ENCODE measurements at regions not wholly inside any gene's neighbourhood (a gene's known extent, or its start where the extent isn't known, plus 50 kb on each side); places are given as distances from the start of the nearest gene placed in this dataset.

DNA sequence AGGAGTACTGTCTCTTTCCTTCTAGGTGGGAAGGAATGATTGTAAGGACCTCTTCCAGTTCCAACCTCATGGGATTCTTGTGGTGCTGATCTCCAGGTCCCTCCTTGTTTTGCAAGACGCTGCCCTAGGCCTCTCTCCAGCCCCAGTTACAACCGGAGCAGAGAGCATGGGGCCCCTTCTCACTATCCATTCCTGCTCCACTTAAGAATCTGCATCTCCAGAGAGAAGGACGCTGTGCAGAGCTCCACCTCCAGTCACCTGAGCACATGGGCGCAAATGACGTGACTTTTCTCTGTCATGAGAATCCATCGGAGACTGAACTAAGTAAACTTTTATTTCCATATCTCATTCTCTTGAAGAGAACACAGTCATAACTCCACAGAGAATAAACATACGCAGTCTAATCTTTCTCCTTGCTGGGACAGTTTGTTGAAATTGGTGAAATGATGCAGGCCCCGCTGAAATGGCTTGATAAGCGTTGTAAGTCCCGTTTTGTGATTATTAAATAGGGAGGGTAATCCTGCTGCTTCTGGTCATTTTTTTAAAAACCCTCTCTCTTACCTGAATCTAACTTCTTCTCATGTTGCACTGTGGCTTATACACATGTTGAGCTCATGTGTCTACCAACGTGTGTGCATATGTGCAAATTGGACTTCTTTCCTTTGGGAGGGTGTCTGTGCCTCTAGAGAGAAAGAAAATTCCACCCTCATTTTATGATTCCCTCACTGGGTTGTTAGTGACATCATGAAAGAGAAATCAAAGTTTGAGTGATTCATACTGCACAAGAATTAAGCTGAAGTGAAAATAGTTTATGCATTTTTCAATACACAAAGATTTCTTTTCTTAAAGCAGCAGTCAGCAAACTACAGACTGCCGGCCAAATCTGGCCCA, 133.2 kb upstream of the TBX20 start:
- no peak for DNase-seq

DNA sequence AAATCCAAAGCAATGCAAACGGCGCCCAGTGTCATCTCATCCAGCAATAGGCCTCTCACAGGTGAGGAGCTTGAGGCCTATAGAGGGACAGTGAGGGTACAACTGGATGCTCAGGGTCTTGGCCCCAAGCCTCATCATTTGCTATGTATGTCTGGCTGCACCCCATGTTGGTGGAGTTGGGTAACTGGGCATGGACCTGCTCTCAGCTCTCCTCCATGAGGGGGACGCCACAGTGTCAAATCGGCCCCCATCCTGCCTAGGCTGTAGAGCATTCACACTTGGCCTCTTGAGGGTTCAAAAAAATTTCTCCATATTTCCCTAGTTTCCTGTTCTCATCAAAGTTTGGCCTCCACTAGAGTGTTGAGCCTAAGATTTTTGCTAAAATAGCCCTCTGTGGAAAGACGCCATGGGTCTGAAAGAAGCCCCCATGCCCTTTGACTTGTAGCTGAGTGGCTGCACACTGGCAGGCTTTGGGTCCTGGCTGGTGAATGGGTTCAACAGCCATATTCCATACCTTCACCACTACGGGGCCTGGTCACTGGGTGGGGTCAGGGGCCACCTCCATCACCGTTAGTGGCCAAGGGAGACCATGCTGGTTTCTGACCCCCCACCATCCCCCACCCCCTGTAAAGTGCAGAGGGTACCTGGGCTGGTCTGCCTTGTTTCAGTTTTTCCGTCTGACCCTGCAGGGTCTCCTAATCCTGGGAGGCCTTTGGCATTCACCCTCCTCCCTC, 132.3 kb upstream of the TBX20 start:
- DNase-seq: no peak

DNA sequence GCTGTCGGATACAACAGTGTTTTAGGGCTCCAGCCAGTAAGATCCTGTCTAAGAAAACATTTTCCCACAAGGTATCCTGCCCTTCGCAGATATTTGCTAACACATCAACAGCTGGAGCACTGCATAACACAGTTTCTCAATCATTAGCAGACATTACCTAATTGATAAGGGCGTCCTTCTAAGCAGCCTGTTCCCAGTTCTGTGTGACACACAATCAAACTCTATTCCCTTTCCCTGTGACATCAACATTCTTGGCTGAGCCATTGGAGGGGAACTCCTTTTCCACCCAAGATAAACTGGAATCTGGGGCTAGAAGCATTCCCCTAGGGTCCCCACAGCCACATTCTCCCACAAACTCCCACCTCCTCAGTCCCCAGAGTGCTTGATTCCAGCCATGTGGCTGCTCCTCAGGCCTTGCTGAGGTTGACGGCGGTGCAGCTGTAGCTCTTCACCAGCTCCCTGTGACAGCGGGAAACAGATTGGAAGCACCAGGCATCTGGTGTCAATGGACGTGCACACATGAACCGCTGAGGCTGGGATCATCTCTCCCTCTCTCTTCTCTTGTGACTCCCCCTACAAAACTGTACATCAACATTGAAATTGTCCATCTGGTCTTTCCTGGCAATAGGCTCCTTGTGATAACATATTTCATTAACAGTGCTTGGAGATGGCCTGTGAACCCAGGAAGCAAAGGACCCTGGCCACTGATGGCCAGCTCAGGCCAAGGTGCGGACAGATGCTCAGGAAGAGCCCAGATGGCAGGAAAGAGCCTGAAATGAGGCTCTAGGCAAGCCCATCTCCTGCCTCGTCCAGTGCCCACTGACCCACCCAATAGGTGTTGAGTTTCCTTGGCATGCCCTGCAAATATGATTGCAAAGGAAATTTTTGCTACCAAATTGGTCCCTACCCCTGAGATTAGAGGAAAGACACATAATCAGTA, 131.1 kb upstream of the TBX20 start:
- DNase-seq: peak; percentile 42 to 62

DNA sequence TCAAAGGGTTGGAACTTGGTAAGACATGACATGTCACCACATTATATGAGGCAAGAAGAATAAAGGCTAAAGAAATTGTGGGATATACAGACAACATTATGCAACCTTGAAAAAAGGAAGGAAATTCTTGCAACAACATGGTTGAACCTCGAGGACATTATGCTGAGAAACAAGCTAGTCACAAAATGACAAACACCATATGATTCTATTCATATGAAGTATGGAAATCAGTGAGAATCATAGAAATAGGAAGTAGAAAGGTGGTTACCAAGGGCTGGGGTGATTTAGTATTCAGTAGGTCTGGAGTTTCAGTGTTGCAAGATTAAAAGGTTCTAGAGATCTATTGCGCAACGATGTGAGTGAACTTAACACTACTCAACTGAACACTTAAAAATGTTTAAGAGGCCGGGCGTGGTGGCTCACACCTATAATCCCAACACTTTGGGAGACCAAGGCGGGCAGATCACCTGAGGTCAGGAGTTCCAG, 126.9 kb upstream of the TBX20 start:
- DNase-seq: no peak

DNA sequence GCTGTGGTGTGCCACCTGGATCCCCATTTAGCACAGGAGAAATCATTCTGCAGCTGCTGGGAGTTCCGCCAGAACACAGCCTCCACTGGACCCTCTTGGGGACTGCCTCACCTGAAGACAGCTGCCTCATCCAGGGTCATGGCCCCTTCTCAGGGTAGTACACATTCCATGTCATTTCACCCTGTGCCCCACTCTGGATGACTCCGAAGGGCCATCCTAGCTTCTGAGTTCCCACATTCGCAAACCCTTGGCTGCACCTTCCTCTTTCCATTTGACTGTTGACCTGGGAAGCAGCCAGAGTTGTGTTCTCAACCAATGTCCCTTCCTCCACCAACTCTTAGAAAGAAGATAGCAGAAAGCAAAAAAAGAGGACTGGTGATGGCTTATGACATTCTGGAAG, 125.6 kb upstream of the TBX20 start:
- DNase-seq: no peak

DNA sequence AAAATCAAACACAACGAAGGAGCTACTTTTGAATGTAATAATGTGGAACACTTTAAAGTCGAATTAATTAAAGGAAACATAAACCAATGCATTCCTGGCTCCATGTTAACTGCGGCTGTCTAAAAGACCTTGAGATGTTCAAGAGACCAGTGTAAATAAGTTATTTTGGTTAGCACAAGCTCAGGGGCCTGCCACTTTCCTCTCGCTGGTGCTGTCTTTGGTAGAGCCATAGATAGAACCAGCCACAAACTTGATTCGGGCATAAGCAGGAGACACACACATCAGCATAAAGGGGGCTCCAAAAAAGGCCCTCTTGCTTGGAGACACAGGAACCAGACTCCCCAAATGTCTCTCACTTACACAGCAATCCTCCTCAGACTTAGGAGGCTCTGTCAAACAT, 121.6 kb upstream of the TBX20 start:
- DNase-seq: no peak

DNA sequence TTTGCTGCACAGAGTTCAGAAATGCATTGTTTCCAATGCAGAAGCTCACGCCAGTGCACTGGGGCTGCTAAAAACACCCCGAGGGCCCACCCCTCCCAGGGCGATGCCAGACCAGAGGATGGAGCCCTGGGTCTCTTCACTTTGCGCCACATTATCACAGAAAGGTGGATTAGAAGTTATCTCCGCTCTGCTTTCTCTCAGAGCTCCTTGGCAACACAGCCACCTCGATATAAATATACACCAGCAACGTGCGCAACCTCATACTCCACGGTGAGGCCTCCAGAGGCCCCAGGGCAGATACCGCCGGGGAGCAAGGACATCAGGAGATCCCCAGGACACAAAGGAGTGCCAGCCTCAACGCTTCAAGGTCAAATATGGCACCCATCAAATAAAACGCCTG, 121.0 kb upstream of the TBX20 start:
- no peak for DNase-seq

DNA sequence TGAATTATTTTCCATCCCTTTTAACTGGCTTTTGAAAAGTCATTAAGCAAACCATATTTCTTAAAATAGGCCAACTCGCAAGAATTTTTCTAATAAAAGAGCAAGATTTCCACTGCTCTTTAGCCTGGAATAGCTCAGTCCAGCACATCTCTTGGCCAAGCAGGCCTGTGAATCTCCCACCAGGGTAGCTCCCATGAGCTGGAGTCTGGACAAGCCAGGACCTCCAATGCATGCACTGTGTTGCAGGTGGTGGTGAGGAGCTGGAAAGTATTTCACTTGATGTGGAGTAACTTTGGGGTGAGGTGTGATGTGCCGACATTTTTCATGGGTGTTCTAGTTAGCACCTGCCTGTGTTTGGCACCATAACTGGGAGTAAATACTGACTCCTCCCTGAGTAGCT, 117.3 kb upstream of the TBX20 start:
- DNase-seq: no peak

DNA sequence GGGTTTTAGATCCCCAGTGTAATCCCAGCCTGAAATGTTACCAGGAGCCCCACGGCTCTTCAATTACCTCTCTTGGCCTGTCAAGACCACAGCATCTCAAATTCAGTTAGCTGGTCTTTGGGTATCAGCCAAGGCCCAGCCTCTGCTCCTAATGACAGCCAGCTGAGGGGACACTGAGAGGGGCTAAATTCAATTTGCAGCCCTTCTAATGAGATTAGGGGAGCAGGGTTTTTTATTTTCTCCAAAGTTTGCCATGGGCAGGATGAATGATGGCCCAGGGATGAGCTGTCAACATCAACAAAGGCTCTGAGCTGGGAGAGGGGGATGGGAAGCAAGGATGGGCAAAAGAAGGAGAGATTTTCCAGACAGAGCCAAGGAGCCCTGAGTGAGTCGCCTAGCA, 116.8 kb upstream of the TBX20 start:
- no peak for DNase-seq

DNA sequence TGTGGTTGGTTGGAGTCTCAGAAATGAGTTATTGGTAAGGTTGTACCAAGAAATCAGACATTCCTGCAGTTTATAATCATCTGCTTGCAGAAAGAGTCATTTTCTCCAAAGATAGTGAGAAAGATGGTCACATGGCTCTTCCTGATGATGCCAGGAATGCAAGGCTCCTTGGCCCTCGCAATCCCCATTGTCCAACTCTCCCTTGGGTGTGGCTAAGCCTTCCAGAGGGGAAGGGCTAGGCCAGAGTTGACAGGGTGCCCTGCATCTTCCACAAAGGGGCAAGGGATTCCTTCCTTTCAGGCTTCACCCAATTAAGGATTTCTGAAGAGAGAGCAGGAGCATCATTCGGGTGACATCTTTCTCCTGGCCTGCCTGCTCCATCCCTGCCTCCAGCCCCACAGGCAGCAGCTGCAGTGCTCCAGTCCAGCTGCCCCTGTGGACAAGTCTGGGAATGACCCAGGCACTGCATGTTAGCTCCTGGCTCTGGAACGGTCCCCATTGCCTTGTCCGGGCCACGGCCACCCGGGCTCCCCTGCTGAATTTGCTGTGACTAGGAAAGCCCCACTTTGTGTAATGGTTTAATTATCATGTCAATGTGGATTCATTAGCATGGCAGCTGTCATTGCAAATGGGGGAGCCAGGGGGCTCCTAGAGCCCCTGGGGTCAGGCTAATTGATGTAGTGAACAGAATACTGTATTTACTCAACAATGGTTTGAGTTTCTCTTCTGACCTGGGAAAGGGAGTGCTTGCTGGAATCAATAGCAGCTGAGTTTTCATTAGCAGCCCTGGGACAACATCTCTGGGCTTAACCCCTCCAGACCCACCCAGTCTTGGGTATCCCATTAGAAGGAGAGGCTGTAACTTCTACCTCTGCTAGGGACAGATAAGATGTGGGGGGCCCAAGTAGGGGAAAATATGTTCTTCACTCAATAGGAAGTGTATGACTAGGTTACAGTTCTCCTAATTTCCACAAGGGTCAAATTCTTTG, 112.6 kb upstream of the TBX20 start:
- no peak for DNase-seq

DNA sequence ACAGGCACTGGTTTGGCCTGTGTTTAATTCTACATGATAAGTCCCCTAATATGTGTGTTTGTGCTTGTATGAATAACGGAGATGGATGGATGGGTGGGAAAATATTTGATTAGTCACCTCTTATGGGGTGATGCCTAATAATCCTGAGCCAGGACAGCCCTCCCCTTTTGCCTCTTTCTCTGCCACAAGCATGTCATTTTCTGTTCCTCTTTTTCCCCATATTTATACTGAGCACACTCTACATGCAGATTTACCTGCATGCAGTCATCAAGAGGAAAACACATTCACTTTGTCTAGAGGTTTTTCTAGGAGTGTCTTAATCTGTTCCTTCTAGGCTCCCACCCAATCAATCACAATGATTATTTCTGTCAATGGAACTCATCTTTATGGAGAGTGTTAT, 111.6 kb upstream of the TBX20 start:
- DNase-seq: no peak

DNA sequence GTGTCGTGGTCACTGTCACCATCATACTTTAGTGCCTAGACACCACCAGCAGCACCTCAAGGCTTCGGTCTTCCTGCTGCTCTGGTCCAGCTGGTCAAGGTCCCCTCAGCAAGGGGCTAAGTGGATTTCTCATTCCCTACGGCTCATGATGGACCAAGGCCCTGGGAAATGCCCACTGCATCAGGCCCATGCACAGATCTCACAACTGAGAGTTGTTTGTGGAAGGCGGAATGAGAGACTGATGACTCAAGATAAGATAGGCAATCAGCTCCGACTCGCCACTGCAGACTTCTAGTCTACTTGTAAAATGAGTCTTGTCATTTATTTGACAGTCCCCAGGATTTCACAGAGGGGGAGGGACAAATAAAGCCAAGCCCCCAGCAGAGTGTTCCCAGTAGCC, 108.4 kb upstream of the TBX20 start:
- no peak for DNase-seq

DNA sequence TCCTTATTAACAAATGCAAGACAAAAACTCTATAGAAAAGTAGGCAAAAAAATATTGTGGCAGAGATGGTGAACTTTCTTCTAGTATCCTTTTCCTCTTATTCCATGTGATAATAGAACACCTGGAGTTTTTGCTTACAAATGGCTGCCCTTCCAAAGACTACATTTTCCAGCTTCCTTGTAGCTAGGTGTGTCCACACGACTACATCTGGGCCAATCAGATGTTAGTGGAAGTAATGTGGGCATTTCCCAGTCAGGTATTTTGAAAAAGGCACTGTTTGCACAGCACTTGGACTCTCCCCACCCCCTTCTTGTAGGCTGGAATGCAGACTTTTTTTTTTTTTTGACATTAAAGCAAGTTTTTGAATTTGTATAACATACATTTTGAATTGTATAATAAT, 105.5 kb upstream of the TBX20 start:
- DNase-seq: peak in 1 of 2 donors; percentile 8

DNA sequence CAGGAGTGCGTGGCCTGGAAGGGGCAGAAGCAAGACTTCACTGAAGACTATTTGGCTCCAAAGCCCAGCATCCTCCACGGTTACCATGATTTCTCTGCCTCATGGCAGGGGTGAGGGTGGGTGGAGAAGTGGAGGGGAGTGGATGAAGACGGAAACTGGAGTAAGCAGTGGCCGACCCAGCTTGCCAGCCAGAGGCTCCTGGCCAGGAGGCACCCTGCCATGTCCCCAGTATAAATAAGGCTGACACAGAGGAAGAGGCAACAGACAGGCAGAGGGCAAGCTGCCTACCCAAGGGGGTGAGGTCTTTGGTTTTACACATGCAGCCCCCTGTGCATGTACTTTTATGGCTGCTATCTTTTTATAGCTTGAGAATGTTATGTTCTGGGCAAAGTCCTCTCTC, 102.6 kb upstream of the TBX20 start:
- no peak for DNase-seq

DNA sequence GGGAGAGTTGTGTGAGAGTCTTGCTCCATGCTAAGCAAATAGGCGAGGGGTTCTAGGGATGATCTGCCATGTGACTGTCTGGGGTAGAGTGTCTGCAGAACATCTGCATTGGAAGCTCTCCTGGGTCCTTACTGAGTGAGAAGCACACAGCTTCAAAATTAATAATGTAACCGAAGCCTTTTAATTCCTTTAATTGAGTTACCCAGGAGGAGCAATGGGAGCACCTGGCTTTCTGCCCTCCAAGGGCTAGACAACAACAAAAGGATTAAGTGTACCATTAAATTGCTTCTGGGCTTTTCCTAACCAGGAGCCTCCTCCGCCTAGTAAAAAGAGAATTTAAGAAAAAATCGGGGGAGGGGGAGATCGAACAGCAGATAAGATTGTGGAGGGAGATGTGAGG, 102.0 kb upstream of the TBX20 start:
- no peak for DNase-seq

DNA sequence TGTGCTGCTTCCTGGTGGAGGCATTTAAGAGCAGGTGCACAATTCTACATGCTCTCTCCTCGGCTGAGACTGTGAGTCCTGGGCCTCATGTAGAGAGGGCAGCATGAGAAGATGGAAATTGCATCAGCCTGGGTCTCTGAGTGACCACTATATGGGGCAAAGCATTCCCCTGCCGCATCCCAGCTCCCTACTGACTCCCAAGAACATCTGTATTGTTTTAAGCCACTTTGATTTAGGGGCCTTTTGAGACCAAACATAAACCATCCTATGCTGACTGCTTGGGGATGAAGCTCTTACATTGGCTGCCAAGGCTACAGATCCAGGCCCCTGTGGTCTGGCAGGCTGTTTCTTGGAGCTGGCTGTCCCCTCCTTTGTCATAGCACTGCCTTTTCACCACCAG, 101.3 kb upstream of the TBX20 start:
- no peak for DNase-seq

DNA sequence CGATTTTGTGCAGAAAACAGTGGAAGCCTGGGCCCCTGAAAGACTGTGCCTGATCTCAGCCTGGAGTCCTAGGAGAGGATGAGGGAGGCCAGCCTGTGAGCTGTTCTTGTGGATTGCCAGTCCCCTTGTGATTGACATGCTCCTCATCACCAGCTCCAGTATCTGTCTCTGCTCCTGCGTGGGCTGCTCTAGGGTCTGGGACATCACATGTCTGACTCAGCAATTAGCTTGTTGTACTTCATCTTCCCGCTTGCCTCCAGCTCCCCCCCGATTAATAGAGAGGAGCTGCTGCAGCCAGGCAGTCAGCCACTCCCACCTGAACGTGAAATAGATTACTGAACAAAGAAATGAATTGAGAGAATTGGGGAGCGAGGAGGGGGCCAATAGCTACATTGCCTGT, 99.6 kb upstream of the TBX20 start:
- no peak for DNase-seq

DNA sequence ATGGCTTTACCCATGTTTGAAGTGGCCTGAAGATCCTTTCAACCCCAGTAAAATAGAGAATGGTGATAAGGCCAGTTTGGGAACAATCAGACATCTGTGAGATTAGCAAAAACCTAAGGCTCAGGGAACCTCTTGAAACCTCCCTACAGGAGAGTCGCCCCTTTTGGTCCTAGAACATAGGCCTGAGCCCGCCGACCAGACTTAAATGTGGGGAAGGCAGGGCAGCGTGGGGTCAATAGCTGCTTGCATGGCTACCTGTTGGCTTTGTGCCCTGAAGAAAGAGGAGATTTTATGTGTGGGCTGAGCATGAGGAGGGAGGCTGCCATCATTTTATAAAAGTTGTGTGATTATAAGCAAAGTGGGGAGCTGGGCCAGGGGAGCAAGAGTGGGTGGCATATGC, 97.6 kb upstream of the TBX20 start:
- DNase-seq: no peak

DNA sequence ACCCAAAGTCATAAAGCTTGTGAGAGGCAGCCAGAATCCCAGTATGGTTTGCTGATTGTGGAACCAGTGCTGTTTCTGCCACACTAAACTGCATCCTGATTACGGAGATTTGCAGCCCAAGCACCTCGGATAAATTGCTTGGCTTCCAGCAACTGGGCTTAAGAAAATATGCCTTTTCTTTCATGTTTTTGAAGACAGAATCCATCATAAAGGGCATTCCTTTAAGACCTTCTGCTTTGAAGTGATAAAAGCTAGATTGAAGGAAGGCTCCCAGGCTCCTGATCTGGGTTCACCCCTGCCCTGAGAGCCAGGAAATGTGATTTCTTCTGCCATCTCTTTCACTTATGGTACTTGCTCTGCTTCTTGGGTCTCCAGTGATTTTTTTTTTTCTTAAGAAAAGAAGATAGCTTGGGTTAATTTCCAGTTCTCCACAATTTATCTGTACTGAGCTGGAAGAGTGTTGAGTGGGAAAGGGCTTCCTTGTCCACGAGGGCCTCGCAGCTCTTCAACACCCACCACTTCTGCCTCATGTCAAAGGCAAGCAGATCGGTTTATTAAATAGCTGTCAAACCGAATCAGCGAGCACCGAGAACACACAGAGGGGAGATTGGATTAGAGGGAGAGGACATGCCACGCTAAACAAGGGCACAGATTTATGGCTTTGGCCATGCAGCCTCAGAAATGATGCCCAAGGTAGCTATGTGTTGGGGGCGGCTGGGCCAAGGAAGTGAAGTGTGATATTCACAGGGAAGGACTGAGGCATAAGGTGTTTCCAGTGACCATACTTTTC, 94.9 kb upstream of the TBX20 start:
- no peak for DNase-seq

DNA sequence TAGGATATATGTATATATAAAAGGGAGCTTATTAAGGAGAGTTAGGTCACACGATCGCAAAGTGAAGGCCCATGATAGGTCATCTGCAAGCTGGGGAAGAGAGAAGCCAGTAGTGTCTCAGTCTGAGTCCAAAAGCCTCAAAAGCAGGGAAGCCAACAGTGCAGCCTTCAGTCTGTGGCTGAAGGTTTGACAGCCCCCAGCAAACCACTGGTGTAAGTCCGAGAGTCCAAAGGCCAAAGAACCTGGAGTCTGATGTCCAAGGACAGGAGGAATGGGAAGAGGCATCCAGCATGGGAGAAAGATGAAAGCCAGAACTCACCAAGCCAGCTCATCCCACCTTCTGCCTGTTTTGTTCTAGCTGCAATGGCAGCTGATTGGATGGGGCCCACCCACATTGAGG, 88.9 kb upstream of the TBX20 start:
- DNase-seq: no peak

Measured in right lung (tissue), 2 donors.